Muscle layer of colon (tissue), 2 donors: ENCODE measurements at regions not wholly inside any gene's neighbourhood (a gene's known extent, or its start where the extent isn't known, plus 50 kb on each side); places are given as distances from the start of the nearest gene placed in this dataset.

Experiments used
- H3K27ac ChIP-seq: one replicate; pipeline ENCODE4 v1.7.0; 2013; ENCODE audit warnings: low read depth, mild to moderate bottlenecking, low read length, moderate library complexity
- H3K27me3 ChIP-seq, 2 donors: one replicate each; pipeline ENCODE4 v1.7.0; 2013; ENCODE audit warnings: low read length in 2 of 2, mild to moderate bottlenecking in 2 of 2; ENCODE audit not compliant: insufficient read depth in 2 of 2, control insufficient read depth in 1 of 2
- H3K36me3 ChIP-seq: one replicate; pipeline ENCODE4 v1.7.0; 2013; ENCODE audit warnings: mild to moderate bottlenecking, low read length; ENCODE audit not compliant: insufficient read depth
- H3K4me1 ChIP-seq: one replicate; pipeline ENCODE4 v1.7.0; 2013; ENCODE audit warnings: mild to moderate bottlenecking, low read length; ENCODE audit not compliant: insufficient read depth
- H3K4me3 ChIP-seq, 2 donors: one replicate each; pipeline ENCODE4 v1.7.0; 2013; ENCODE audit warnings: low read length in 2 of 2, low read depth in 1 of 2, mild to moderate bottlenecking in 1 of 2, moderate library complexity in 1 of 2
- H3K9ac ChIP-seq: one replicate; pipeline ENCODE4 v1.7.0; 2013; ENCODE audit warnings: low read length
- H3K9me3 ChIP-seq: one replicate; pipeline ENCODE4 v1.7.0; 2013; ENCODE audit warnings: mild to moderate bottlenecking, low read length
- donor health status: abdominal sarcoma.
- donor health status: Adenocarcinoma of cecum.

DNA sequence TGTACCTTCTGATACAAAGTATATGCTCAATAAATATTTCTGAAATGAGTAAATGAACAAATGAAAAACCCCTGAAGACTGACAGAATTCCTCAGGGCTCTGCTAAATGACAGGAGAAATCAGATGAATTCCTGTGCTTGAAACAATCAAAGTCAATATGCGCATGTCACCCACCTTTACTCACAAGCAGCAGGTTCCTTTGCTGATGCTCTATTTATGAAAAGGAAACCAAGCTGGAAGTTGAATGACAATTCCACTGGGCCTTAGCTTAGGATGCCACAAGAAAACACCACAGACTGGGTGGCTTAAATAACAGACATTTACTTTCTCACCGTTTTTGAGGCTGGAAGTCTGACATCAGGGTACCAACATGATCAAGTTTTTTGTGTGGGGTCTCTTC, 477.5 kb upstream of the TEX13C start:
- Histone ChIP-seq H3K9me3 (no peaks in the 10 kb centered on the region), H3K27me3 (no peaks in the 10 kb centered on the region), H3K4me3 (no peak overlapping the region), H3K4me1 (no peaks in the 10 kb centered on the region), H3K27ac (no peak overlapping the region), H3K36me3 (no peaks in the 10 kb centered on the region), H3K9ac (no peak overlapping the region)

DNA sequence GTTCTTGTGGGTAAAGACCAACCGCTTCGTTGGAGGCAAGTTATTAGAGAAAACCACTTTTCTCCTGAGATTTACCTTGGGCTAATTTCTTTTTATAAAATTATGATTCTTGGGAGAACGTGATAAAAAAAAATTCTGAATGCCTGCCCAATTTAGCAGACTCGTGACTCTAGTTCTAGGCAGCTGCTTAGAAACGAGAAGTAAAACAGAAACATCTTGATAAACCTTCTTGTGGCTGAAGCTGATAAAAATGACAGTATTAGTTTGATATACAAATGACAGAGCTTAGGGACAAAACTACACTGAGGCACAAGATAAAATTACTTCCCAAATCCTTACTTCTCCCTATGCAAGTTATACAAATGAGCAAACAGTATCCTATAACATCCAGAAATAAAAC, 458.9 kb upstream of the TEX13C start:
- H3K4me1 ChIP-seq: no peaks in the 10 kb centered on the region
- no peak overlapping the region for H3K27ac ChIP-seq
- no peaks in the 10 kb centered on the region for H3K27me3 ChIP-seq
- no peaks in the 10 kb centered on the region for H3K36me3 ChIP-seq
- H3K9me3 ChIP-seq: no peaks in the 10 kb centered on the region
- H3K4me3 ChIP-seq: peak overlapping the region in 1 of 2 donors; percentile 36
- H3K9ac ChIP-seq: no peak overlapping the region

DNA sequence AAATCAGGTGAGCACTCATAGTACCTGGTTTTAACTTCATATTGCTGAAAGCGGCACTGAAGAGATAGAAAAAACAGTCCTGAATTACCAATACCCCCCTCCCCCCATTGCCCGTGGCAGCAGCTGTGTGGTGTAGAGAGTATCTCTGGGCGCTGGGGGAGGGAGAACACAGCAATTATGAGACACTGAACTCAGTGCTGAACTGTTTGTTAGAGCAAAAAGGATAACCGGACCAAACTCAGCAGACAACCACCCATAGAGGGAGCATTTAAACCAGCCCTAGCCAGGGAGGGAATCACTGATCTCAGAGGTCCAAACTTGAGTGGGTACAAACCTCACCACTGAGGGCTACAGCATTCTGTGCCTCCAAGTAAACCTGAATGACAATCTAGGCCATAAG, 457.4 kb upstream of the TEX13C start:
- Histone ChIP-seq H3K4me3 (no peak overlapping the region), H3K4me1 (no peaks in the 10 kb centered on the region), H3K9me3 (no peaks in the 10 kb centered on the region), H3K27me3 (no peaks in the 10 kb centered on the region), H3K27ac (no peak overlapping the region), H3K36me3 (no peaks in the 10 kb centered on the region), H3K9ac (no peak overlapping the region)

DNA sequence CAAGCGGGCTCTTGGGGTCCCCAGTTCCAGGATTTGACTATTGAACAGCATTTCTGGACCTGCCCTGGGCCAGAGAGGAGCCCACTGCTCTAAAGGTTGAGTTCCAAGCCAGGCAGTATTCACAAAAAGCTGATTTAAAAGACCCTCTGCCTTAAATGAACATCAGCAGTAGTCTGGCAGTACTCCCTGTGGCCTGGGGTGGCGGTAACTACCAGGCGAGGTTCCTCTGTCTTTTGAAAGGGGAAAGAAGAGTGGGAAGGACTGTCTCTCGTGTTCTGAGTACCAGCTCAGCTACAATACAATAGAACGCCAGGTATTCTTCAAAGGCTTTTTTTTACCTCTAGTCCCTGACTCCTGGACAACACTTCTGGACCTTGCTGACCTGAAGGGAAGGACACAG, 456.4 kb upstream of the TEX13C start:
- Histone ChIP-seq H3K27ac (no peak overlapping the region), H3K9me3 (no peaks in the 10 kb centered on the region), H3K36me3 (no peaks in the 10 kb centered on the region)

DNA sequence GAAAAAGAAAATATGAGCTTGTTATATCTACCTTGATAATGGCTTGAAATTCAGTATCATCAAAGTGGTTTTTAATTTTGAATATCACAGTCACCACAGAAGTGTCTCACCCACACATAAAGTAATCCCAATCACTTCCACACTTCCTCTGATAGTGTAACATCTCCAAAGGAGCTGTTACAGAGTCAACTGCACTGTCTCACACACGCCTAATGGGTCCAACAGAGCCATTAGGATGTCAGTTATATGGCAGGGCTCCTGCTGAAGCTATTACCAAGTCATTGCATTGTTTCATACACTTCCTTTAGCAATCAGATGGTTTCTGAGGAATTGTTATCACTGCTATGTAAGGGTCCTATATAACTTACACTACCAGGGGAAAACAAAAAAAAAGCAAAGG, 432.1 kb upstream of the TEX13C start:
- no peak overlapping the region for H3K4me3 ChIP-seq
- no peaks in the 10 kb centered on the region for H3K27me3 ChIP-seq
- no peaks in the 10 kb centered on the region for H3K9me3 ChIP-seq
- no peaks in the 10 kb centered on the region for H3K36me3 ChIP-seq
- H3K4me1 ChIP-seq: no peaks in the 10 kb centered on the region
- H3K9ac ChIP-seq: no peak overlapping the region
- H3K27ac ChIP-seq: no peak overlapping the region

More for the DNA sequence above, 456.4 kb upstream of the TEX13C start:
- no peak overlapping the region for H3K9ac ChIP-seq
- no peak overlapping the region for H3K4me3 ChIP-seq
- H3K27me3 ChIP-seq: no peaks in the 10 kb centered on the region
- no peaks in the 10 kb centered on the region for H3K4me1 ChIP-seq

DNA sequence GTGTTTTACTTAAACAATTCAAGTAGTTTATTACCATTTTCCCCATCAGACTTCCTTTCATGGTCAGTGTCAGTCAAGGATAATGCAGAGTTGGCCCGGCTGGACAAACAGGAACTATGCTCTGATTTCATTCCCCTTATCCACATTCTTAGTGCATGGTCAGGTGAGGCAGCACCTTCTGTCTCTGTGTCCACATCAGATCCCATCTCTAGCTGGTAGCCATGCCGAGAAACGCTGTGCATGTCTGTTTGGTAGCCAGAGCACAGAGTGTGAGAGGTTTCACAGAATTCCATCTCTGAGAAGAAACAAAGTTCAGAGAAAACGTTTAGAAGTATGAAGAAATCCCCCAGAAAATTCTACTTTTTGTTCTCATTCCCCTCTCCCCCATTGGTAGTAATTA, 423.7 kb upstream of the TEX13C start:
- Histone ChIP-seq H3K9me3 (no peaks in the 10 kb centered on the region), H3K4me3 (no peak overlapping the region), H3K27ac (no peak overlapping the region), H3K36me3 (no peaks in the 10 kb centered on the region), H3K27me3 (no peaks in the 10 kb centered on the region), H3K9ac (no peak overlapping the region), H3K4me1 (no peaks in the 10 kb centered on the region)

DNA sequence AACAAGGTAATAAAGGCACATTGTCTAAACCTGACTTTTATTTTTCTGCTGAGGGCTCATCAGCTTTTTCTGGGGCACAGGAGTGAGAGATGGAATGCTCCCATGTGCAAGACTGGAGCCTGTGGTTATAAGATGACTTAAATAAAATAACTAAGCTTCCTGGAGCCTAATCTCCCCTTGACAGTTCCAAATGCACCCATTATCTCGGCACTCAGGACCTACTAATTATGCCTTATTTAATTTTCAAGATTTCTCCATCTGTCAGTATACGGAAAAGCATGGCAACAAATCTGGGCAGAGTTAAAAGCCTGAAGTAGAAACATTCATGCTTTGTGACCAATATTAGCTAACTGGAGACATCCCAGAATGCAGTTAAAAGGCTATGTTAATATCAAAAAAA, 416.7 kb upstream of the TEX13C start:
- Histone ChIP-seq H3K4me3 (no peak overlapping the region), H3K27me3 (no peaks in the 10 kb centered on the region), H3K36me3 (no peaks in the 10 kb centered on the region), H3K9me3 (no peaks in the 10 kb centered on the region), H3K9ac (no peak overlapping the region), H3K27ac (no peak overlapping the region), H3K4me1 (no peaks in the 10 kb centered on the region)

DNA sequence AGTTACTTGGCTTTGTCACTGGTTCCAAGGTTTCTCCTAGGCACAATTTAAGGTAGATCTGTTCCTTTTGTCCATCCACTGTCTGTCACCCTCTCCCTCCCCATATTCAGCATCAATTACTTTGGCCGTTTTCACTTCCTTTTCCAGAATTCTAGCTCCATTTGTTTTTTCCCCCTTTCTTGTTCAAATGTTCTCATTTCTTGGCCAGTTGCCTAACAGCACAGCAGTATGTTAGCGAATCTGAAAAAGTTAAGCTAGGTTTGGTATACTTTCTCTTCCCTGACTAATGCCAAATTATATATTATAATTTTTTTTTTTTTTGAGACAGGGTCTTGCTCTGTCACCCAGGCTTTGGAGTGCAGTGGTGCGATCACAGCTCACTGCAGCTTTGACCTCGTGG, 409.1 kb upstream of the TEX13C start:
- Histone ChIP-seq H3K27ac (no peak overlapping the region), H3K4me3 (no peak overlapping the region), H3K9me3 (no peaks in the 10 kb centered on the region), H3K4me1 (no peaks in the 10 kb centered on the region), H3K9ac (no peak overlapping the region), H3K36me3 (no peaks in the 10 kb centered on the region), H3K27me3 (no peaks in the 10 kb centered on the region)

DNA sequence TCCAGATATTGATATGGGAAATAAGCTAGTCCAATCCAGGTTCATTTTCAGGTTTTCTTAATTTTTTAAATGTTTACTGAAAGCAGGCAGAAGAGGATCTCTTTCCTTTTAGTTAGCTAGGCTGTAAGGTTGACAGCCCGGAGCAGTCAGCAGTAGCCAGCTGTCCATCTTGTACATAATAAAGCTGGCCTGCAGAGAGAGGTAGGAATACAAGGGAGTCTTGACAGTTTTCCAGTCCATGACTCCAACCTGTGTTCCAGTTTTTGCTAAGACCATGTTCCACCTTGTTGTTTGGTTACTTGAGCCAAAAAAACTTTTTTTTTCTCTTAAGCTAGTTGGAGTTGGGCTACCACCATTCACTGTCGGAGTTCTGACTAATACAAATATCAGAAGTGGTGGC, 402.7 kb upstream of the TEX13C start:
- Histone ChIP-seq H3K4me1 (no peaks in the 10 kb centered on the region), H3K9ac (no peak overlapping the region), H3K36me3 (no peaks in the 10 kb centered on the region), H3K27ac (no peak overlapping the region), H3K27me3 (no peaks in the 10 kb centered on the region), H3K4me3 (no peak overlapping the region), H3K9me3 (no peaks in the 10 kb centered on the region)

DNA sequence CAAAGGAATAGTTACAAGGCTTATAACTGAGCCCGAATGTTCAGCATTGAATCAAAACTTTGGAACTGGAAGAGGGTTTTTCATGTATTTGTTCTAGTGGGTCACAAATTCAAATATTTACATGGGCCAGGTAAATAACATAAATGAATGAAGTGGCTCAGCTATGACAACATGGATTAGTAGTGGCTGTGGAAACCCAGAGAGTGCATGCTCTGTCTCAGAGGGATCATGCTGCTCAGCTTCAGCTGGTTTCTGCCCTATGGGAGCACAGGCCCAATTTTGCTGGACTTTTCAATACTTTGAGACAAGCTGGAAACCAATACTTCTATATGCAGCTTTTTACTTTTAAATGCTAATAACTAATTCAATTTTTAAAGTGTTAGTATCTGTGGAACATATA, 394.0 kb upstream of the TEX13C start:
- no peak overlapping the region for H3K27ac ChIP-seq
- H3K36me3 ChIP-seq: no peaks in the 10 kb centered on the region
- no peak overlapping the region for H3K9ac ChIP-seq
- H3K4me1 ChIP-seq: no peaks in the 10 kb centered on the region
- no peak overlapping the region for H3K4me3 ChIP-seq
- H3K9me3 ChIP-seq: no peaks in the 10 kb centered on the region
- no peaks in the 10 kb centered on the region for H3K27me3 ChIP-seq

DNA sequence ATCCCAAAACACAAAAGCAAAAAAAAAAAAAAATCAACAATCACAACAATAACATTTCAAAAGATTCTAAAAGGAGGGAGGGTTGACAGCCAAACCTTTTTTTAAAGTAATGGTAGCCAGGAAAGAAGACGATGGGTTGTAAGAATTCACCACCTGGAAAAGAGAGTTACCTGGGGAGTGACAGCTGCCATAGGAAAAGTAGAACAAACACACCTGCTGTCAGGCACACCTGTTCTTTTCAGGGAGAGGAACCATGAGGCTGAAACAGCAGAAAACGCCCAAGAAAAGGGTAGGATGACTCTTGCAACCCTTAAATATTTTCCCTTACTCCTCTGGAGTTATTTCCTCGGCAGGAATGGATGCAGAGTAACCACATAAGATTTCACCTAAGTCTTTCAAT, 388.4 kb upstream of the TEX13C start:
- H3K27me3 ChIP-seq: no peaks in the 10 kb centered on the region
- no peak overlapping the region for H3K4me3 ChIP-seq
- no peak overlapping the region for H3K27ac ChIP-seq
- no peaks in the 10 kb centered on the region for H3K9me3 ChIP-seq
- H3K9ac ChIP-seq: no peak overlapping the region
- no peaks in the 10 kb centered on the region for H3K4me1 ChIP-seq
- H3K36me3 ChIP-seq: no peaks in the 10 kb centered on the region

DNA sequence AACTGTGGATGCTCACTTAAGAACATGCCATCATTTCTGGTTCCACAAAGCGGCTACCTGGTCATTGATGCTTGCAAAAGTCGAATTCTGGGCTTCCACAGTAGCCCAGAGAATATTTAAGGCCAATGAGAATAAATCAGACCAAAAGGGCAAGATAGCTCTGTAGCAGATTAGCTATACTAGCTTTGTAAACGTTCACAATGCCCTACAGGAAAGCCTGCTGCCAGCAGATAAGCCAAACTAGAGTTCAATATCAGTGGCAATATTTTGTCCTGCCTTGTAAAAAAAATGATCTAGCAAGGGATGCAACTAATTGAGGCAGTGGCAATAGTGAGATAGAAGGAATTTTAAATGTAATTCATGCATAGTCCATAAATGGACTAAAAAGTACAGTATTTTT, 387.7 kb upstream of the TEX13C start:
- Histone ChIP-seq H3K27me3 (no peaks in the 10 kb centered on the region), H3K36me3 (no peaks in the 10 kb centered on the region), H3K9me3 (no peaks in the 10 kb centered on the region), H3K4me3 (no peak overlapping the region), H3K4me1 (no peaks in the 10 kb centered on the region), H3K27ac (no peak overlapping the region), H3K9ac (no peak overlapping the region)
